GM18505 (cell line): ENCODE measurements at regions not wholly inside any gene's neighbourhood (a gene's known extent, or its start where the extent isn't known, plus 50 kb on each side); places are given as distances from the start of the nearest gene placed in this dataset.
"Not testable (repeated sequence)": the region's sequence is repeated elsewhere in the genome, so short reads cannot be mapped to it uniquely, and the experiment has no call there.

Experiments
- ATAC-seq: cut with Tn5 transposase; IDR thresholded peaks from one replicate; pipeline ENCODE4 v1.9.1; 2021; ENCODE audit not compliant: unreplicated experiment
- POLR2A ChIP-seq: IDR thresholded peaks from 4 replicates; pipeline ENCODE4 v1.6.1; 2011; ENCODE audit warnings: borderline replicate concordance; ENCODE audit not compliant: insufficient read depth, insufficient read length; ENCODE audit errors: extremely low read depth

GRCh38 chrX:12032082-12032481 lies 106.2 kb upstream of the FRMPD4 start:
- no peak for ATAC-seq
- TF ChIP-seq POLR2A, result no peak

DNA sequence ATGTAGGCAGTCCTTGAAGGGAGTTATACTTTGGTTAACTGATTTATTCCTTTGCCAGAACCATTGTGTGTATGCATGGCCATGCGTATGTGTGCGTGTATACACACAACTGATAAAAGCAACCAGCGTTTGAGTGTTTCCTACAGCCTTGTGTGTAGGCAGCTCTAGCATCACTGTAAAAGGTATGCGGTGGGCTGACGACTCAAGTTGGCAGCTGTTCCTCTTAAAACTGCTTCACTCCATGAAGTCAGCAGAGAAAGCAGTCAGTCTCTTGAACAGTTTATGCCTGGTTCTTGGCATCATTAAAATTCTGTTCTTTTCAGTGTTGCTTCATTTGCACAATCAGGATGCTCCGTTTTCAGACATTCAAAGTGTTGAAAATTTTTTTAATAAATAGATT lies 103.5 kb upstream of the FRMPD4 start:
- TF ChIP-seq POLR2A, result no peak
- no peak for ATAC-seq

DNA sequence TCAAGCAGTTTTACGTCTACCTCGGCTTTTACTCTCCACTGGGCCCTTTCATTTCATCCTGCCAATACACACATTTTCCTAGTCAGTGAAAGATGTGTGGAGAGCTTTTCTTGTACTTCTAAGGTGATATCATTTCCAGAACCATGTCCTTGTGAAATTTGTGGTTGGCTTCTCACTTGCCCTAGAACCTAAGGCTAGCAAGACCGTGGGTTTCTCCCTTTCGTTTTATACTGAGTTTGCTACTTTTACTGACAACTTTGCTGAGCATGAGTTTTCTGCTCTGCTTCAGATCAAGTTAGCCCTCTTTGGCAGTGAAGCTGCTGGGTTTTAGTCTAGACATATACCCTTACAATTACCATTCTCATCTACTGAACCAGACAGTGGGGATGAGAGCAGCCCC lies 95.7 kb upstream of the FRMPD4 start:
- TF ChIP-seq POLR2A, result no peak
- no peak for ATAC-seq

DNA sequence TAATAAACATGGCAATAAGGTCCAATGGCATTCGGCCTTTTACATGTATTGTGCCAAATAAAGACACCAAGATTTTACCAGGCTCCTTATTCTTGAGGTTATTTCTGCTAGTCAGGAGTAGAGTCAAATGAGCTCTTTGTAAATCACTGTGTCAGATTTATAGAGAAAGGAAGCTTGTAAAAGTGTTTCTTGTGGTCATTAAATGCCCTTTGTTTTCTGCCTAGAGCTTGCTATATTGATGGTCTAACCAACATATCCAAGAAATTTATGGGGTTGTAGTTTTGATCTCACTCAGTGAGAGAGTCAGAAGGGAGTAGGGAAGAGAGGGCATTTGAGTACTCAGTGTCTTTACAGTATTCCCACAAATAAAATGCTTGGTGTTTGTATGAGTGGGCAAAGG lies 86.2 kb upstream of the FRMPD4 start:
- no peak for ATAC-seq
- no peak for TF ChIP-seq POLR2A

- no peak for TF ChIP-seq POLR2A
- no peak for ATAC-seq
These were observed 80.2 kb upstream of the FRMPD4 start for GRCh38 chrX:12058087-12058486.

GRCh38 chrX:12060489-12061260 lies 77.6 kb upstream of the FRMPD4 start:
- no peak for TF ChIP-seq POLR2A
- ATAC-seq, result no peak

GRCh38 chrX:12065251-12065650 lies 73.0 kb upstream of the FRMPD4 start:
- TF ChIP-seq POLR2A, result no peak
- no peak for ATAC-seq

DNA sequence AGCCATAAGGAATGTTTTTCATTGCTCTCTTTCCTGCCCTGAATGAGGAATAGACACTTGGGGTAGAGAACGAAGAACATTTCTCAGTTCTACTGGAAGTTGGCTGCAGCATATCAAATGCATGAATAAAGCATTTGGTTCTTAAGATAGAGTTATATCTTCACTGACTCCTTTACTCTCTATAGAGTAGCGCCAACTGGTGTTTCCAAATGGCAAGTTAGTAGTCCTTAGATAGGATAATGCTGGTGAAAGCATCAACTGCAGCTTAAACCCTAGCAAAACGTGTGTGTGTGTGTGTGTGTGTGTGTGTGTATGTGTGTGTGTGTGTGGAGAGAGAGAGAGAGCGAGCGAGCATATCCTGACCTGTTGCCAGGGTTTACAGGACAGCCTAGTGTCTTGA lies 62.2 kb upstream of the FRMPD4 start:
- TF ChIP-seq POLR2A, result no peak
- ATAC-seq, result no peak

DNA sequence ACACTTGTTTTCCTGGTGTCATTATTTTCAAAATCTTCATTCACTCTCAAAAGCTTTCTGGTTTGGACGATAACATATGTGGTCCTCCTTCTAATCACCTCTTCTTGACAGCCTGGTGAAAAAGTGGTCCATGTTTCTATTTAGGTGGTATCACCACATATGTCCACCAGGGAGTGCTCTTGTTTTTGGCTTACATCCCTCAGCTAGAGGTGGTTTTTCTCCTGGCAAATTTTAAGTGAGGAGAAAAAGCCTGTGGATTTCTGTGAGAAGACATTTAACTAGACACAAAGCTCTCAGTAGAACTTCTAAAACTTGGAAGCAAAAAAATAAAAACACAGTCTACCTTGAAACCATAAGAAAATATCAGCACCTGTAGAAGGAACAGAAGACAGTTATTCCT lies 58.0 kb upstream of the FRMPD4 start:
- ATAC-seq, result no peak
- TF ChIP-seq POLR2A, result no peak

- not testable (repeated sequence) for ATAC-seq
These were observed 55.3 kb upstream of the FRMPD4 start for GRCh38 chrX:12082959-12083358.
